ENCODE measurements at regions not wholly inside any gene's neighbourhood (a gene's known extent, or its start where the extent isn't known, plus 50 kb on each side); places are given as distances from the start of the nearest gene placed in this dataset.
"Not testable (repeated sequence)": the region's sequence is repeated elsewhere in the genome, so short reads cannot be mapped to it uniquely, and the experiment has no call there.

DNA sequence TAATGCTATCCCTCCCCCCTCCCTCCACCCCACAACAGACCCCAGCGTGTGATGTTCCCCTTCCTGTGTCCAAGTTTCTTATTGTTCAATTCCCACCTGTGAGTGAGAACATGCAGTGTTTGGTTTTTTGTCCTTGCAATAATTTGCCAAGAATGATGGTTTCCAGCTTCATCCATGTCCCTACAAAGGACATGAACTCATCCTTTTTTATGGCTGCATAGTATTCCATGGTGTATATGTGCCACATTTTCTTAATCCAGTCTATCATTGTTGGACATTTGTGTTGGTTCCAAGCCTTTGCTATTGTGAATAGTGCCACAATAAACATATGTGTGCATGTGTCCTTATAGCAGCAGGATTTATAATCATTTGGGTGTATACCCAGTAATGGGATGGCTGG lies 176.3 kb upstream of the MAGEE2 start:
- TF ChIP-seq CTCF (conservative IDR thresholded peaks at IDR 0.05; ENCODE audit: low read depth, low read length); MAZ (IDR thresholded peaks at IDR 0.05; ENCODE audit: borderline replicate concordance, low read depth, low read length); MXI1 (IDR thresholded peaks at IDR 0.05; ENCODE audit: borderline replicate concordance, low read depth, low read length); RCOR1 (IDR thresholded peaks at IDR 0.05; ENCODE audit: insufficient replicate concordance, low read length): not testable (repeated sequence)

Data from IMR-90 (cell line).